SU-DHL-6 (cell line): ENCODE measurements at regions not wholly inside any gene's neighbourhood (a gene's known extent, or its start where the extent isn't known, plus 50 kb on each side); places are given as distances from the start of the nearest gene placed in this dataset.

Source experiments
- CTCF ChIP-seq: fragments of 200-600 bp; sonication (generic); IDR thresholded peaks from one replicate; pipeline ENCODE4 v1.5.1; 2017; ENCODE audit warnings: antibody characterized with exemption, mild to moderate bottlenecking, low read length, moderate library complexity; ENCODE audit not compliant: insufficient read depth, poor library complexity, severe bottlenecking
- EZH2phosphoT487 ChIP-seq: fragments of 200-600 bp; sonication (generic), shearing (Covaris generic); conservative IDR thresholded peaks from 2 replicates; pipeline ENCODE4 v1.6.1; 2018; ENCODE audit warnings: mild to moderate bottlenecking, antibody characterized with exemption, low read length, moderate library complexity, mixed read lengths

- TF ChIP-seq CTCF (no peak), EZH2phosphoT487 (no peak)
Observed at GRCh38 chr1:29677028-29678024, 441.0 kb downstream of the PTPRU start.
